ENCODE measurements at regions not wholly inside any gene's neighbourhood (a gene's known extent, or its start where the extent isn't known, plus 50 kb on each side); places are given as distances from the start of the nearest gene placed in this dataset.
A peak's percentile ranks its signal among the peaks of the same experiment; 100 is the strongest.

DNA sequence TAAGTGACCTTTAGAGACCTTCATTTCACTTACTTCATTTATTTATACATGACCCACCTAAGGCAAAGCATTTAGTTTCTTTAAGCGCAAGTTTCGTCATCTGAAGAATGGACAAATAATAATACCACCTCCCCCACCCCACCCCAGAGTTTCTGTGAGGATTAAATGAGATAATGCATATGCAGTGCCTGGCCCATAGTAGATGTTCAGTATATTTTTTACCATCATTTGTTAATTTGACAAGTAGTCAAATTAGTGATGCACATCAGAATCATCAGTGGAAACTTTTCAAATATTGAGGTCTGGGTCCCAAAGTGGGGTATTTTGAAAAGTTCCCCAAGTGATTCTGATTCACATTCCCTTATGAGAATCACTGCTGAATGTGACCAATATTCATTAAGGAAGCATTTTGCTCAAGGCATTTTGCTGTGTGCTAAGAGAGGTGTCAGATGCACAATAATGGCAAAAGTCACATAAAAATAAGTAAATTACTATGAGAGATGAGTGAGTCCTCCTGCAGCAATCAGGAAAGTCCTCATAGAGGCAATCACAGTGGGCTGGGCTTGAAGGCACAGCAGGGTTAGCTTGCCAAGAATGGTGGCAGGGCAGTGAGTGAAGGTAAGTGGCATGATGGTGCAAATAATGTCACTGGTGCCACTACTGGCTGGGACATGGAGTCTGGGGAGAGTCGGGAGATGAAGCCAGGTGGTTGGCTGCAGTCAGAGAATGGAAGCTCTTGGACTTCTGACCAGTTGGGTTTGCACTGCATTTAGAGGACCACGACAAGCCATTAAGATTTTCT is 244.1 kb downstream of the PTEN start:
- intact Hi-C loops (cut with micrococcal nuclease; ENCODE audit: unreplicated experiment), result no loop called here
- H3K9me3 ChIP-seq (ENCODE audit: control insufficient read depth, insufficient read depth, low read depth, low read length), result no peaks in the 10 kb centered on the region
- no peak for ATAC-seq
- ChIA-PET CTCF (no interaction called here), POLR2A (interaction anchor here (0.7 kb wide), 1 partner anchor 424 kb away, joined by 3 read pairs; no protein-coding TSS in a partner anchor)
- no TSS peak for BruUV-seq (replicated peaks)
- H3K27me3 ChIP-seq (ENCODE audit: control insufficient read depth, insufficient read depth, low read length), result no peaks in the 10 kb centered on the region
- H3K4me1 ChIP-seq (ENCODE audit: control insufficient read depth, insufficient read depth, low read length), result no peaks in the 10 kb centered on the region
- no peaks in the 10 kb centered on the region for H3K36me3 ChIP-seq (ENCODE audit: control insufficient read depth, insufficient read depth, low read length)
- H3K27ac ChIP-seq (ENCODE audit: low read length), result no peak overlapping the region
- TF ChIP-seq POLR2AphosphoS5 (IDR thresholded peaks at IDR 0.05; ENCODE audit: low read depth, low read length) (no peak), SIN3A (IDR thresholded peaks at IDR 0.05; ENCODE audit: borderline replicate concordance, insufficient read depth, low read depth, low read length) (no peak), TCF7L2 (IDR thresholded peaks at IDR 0.05; ENCODE audit: low read depth, low read length) (no peak)
- TF ChIP-seq, protein P1, sequence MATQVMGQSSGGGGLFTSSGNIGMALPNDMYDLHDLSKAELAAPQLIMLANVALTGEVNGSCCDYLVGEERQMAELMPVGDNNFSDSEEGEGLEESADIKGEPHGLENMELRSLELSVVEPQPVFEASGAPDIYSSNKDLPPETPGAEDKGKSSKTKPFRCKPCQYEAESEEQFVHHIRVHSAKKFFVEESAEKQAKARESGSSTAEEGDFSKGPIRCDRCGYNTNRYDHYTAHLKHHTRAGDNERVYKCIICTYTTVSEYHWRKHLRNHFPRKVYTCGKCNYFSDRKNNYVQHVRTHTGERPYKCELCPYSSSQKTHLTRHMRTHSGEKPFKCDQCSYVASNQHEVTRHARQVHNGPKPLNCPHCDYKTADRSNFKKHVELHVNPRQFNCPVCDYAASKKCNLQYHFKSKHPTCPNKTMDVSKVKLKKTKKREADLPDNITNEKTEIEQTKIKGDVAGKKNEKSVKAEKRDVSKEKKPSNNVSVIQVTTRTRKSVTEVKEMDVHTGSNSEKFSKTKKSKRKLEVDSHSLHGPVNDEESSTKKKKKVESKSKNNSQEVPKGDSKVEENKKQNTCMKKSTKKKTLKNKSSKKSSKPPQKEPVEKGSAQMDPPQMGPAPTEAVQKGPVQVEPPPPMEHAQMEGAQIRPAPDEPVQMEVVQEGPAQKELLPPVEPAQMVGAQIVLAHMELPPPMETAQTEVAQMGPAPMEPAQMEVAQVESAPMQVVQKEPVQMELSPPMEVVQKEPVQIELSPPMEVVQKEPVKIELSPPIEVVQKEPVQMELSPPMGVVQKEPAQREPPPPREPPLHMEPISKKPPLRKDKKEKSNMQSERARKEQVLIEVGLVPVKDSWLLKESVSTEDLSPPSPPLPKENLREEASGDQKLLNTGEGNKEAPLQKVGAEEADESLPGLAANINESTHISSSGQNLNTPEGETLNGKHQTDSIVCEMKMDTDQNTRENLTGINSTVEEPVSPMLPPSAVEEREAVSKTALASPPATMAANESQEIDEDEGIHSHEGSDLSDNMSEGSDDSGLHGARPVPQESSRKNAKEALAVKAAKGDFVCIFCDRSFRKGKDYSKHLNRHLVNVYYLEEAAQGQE (IDR thresholded peaks at IDR 0.05; ENCODE audit: insufficient read depth in 1 of 2, low read depth in 2 of 2, low read length in 1 of 2), result no peak
- TF ChIP-seq, protein P2, sequence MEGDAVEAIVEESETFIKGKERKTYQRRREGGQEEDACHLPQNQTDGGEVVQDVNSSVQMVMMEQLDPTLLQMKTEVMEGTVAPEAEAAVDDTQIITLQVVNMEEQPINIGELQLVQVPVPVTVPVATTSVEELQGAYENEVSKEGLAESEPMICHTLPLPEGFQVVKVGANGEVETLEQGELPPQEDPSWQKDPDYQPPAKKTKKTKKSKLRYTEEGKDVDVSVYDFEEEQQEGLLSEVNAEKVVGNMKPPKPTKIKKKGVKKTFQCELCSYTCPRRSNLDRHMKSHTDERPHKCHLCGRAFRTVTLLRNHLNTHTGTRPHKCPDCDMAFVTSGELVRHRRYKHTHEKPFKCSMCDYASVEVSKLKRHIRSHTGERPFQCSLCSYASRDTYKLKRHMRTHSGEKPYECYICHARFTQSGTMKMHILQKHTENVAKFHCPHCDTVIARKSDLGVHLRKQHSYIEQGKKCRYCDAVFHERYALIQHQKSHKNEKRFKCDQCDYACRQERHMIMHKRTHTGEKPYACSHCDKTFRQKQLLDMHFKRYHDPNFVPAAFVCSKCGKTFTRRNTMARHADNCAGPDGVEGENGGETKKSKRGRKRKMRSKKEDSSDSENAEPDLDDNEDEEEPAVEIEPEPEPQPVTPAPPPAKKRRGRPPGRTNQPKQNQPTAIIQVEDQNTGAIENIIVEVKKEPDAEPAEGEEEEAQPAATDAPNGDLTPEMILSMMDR (IDR thresholded peaks at IDR 0.05), result no peak
- in situ Hi-C loops (cut with HindIII; ENCODE audit: low pct_unique_long_range_greater_than_20kb, low sequenced_read_pairs), result no loop called here
- no peak overlapping the region for H3K4me3 ChIP-seq (ENCODE audit: low read depth in 2 of 2, low read length in 2 of 2)
- DNase-seq (ENCODE audit: low read depth, low spot score), result no peak

GRCh38 chr10:88108115-88108610 is 244.7 kb downstream of the PTEN start:
- TF ChIP-seq TCF7L2 (IDR thresholded peaks at IDR 0.05; ENCODE audit: low read depth, low read length), result no peak
- TF ChIP-seq, protein P2 (IDR thresholded peaks at IDR 0.05), result peak; percentile 29
- Histone ChIP-seq H3K9me3 (ENCODE audit: control insufficient read depth, insufficient read depth, low read depth, low read length) (no peaks in the 10 kb centered on the region), H3K27me3 (ENCODE audit: control insufficient read depth, insufficient read depth, low read length) (no peaks in the 10 kb centered on the region), H3K4me1 (ENCODE audit: control insufficient read depth, insufficient read depth, low read length) (no peaks in the 10 kb centered on the region), H3K27ac (ENCODE audit: low read length) (no peak overlapping the region), H3K4me3 (ENCODE audit: low read depth in 2 of 2, low read length in 2 of 2) (no peak overlapping the region), H3K36me3 (ENCODE audit: control insufficient read depth, insufficient read depth, low read length) (no peaks in the 10 kb centered on the region)
- BruUV-seq (replicated peaks), result no TSS peak
- ChIA-PET CTCF (no interaction called here), POLR2A (interaction anchor here (0.7 kb wide), 1 partner anchor 423 kb away, joined by 3 read pairs; no protein-coding TSS in a partner anchor)
- in situ Hi-C loops (cut with HindIII; ENCODE audit: low pct_unique_long_range_greater_than_20kb, low sequenced_read_pairs) (no loop called here), intact Hi-C loops (cut with micrococcal nuclease; ENCODE audit: unreplicated experiment) (no loop called here)
- DNase-seq (ENCODE audit: low read depth, low spot score), result no peak
- ATAC-seq, result 0 out of 2 replicates have a peak, but pooled peaks have one; percentile 53

Data from Panc1 (cell line).